WTC11 (cell line): ENCODE measurements at regions not wholly inside any gene's neighbourhood (a gene's known extent, or its start where the extent isn't known, plus 50 kb on each side); places are given as distances from the start of the nearest gene placed in this dataset.

ENCODE experiments used
- NR3C1 ChIP-seq: sonication (generic); formaldehyde crosslinking; conservative IDR thresholded peaks from 2 replicates; pipeline ENCODE4 v1.8.1; 2023; ENCODE audit warnings: low read depth, mild to moderate bottlenecking, missing genetic modification reagents
- TF ChIP-seq, protein P1 (sequence below): sonication (generic); formaldehyde crosslinking; IDR thresholded peaks from 2 replicates; pipeline ENCODE4 v1.8.0; 2022; ENCODE audit warnings: mild to moderate bottlenecking, missing genetic modification reagents

- TF ChIP-seq, protein P1, sequence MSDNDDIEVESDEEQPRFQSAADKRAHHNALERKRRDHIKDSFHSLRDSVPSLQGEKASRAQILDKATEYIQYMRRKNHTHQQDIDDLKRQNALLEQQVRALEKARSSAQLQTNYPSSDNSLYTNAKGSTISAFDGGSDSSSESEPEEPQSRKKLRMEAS (CRISPR knock-in tag) = no peak
- no peak for TF ChIP-seq NR3C1 (CRISPR knock-in tag)
These were observed 49.9 kb upstream of the PPP1R3A start (continued) for GRCh38 chr7:113968713-113969112.
